GM20000 (cell line): ENCODE measurements at regions not wholly inside any gene's neighbourhood (a gene's known extent, or its start where the extent isn't known, plus 50 kb on each side); places are given as distances from the start of the nearest gene placed in this dataset.

Source experiments
- DNase-seq: peaks from one replicate; pipeline ENCODE4 v3.0.0; 2012; ENCODE audit warnings: low spot score
- CTCF ChIP-seq: IDR thresholded peaks from 2 replicates; pipeline ENCODE4 v1.5.1; 2012; ENCODE audit warnings: mild to moderate bottlenecking, control low read depth; ENCODE audit errors: extremely low read depth, missing control alignments

- no peak for DNase-seq
- TF ChIP-seq CTCF: no peak
Measured at GRCh38 chr12:125356111-125356510, 290.9 kb downstream of the AACS start.

- no peak for DNase-seq
- TF ChIP-seq CTCF: no peak
Measured at GRCh38 chr12:125357561-125357960, 292.3 kb downstream of the AACS start.

- no peak for TF ChIP-seq CTCF
- no peak for DNase-seq
Measured at GRCh38 chr12:125360540-125360939, 295.3 kb downstream of the AACS start.

- no peak for TF ChIP-seq CTCF
- no peak for DNase-seq
Measured at GRCh38 chr12:125371033-125371432, 305.8 kb downstream of the AACS start.

GRCh38 chr12:125372085-125372484, 306.9 kb downstream of the AACS start:
- no peak for DNase-seq
- no peak for TF ChIP-seq CTCF

- no peak for DNase-seq
Measured at GRCh38 chr12:125373375-125373774, 308.1 kb downstream of the AACS start.

GRCh38 chr12:125376422-125376821, 311.2 kb downstream of the AACS start:
- no peak for TF ChIP-seq CTCF
- no peak for DNase-seq

More at GRCh38 chr12:125373375-125373774, 308.1 kb downstream of the AACS start:
- no peak for TF ChIP-seq CTCF
